Thyroid gland (tissue), 4 donors: ENCODE measurements at regions not wholly inside any gene's neighbourhood (a gene's known extent, or its start where the extent isn't known, plus 50 kb on each side); places are given as distances from the start of the nearest gene placed in this dataset.

ENCODE experiments used
- DNase-seq, 2 donors: peaks; one replicate each; pipeline ENCODE4 v3.0.0-alpha.2; 2019
- H3K27ac ChIP-seq, 3 donors: fragments of 200-600 bp; sonication (generic); 1 replicate in 2 of 3; 2 replicates in 1 of 3; pipeline ENCODE4 v1.5.1; 2016 to 2019; ENCODE audit warnings: mild to moderate bottlenecking in 1 of 3, moderate library complexity in 1 of 3
- H3K27me3 ChIP-seq: fragments of 200-600 bp; sonication (generic); one replicate; pipeline ENCODE4 v1.5.1; 2019
- H3K36me3 ChIP-seq, 2 donors: fragments of 200-600 bp; sonication (generic); one replicate each; pipeline ENCODE4 v1.5.1; 2016 to 2019
- H3K4me1 ChIP-seq, 2 donors: fragments of 200-600 bp; sonication (generic); one replicate each; pipeline ENCODE4 v1.5.1; 2017 to 2019
- H3K4me3 ChIP-seq, 3 donors: fragments of 200-600 bp; sonication (generic); replicated peaks in 1 of 3; 1 replicate in 2 of 3; 2 replicates in 1 of 3; pipeline ENCODE4 v1.5.1; 2016; ENCODE audit warnings: mild to moderate bottlenecking in 1 of 3
- H3K9me3 ChIP-seq: fragments of 200-600 bp; sonication (generic); one replicate; pipeline ENCODE4 v1.5.1; 2017
- CTCF ChIP-seq, 6 experiments: fragments of 200-600 bp in 3 of 6; fragments of 450-650 bp in 3 of 6; sonication (generic) in 3 of 6; IDR thresholded peaks; one replicate each; pipeline ENCODE4 v1.5.1; 2016 to 2019; ENCODE audit warnings: antibody characterized with exemption in 6 of 6, mild to moderate bottlenecking in 2 of 6, inconsistent platforms in 1 of 6, moderate library complexity in 1 of 6
- POLR2A ChIP-seq, 2 donors: fragments of 450-650 bp; IDR thresholded peaks; one replicate each; pipeline ENCODE4 v1.6.1; 2017; ENCODE audit warnings: antibody characterized with exemption in 2 of 2, mild to moderate bottlenecking in 2 of 2, moderate library complexity in 1 of 2
- WGBS, 2 donors: methylation state at CpG; one replicate each; pipeline ENCODE4 v1.1.5; 2017; 5-methylcytosine and 5-hydroxymethylcytosine counted together
- intact Hi-C: fragments of 100-400 bp; cut with DNase I; formaldehyde crosslinking; loops from one replicate; pipeline ENCODE4 v1.15.1; 2023

- WGBS, 2 donors: 75 to 91% methylated on average over 7 of the region's 7 CpGs
- TF ChIP-seq POLR2A (IDR thresholded peaks at IDR 0.05) (no peak), CTCF (IDR thresholded peaks at IDR 0.05) (no peak)
- Histone ChIP-seq H3K27me3 (no peaks in the 10 kb centered on the region), H3K4me1 (peaks cover 0 to 8% of the 10 kb centered on the region in 2 donors), H3K9me3 (no peaks in the 10 kb centered on the region), H3K4me3 (no peak overlapping the region), H3K27ac (no peak overlapping the region), H3K36me3 (no peaks in the 10 kb centered on the region)
- intact Hi-C loops: no loop called here
- no peak for DNase-seq
Observed at GRCh38 chr10:21406595-21407193, 118.8 kb downstream of the SKIDA1 start.

GRCh38 chr10:21405981-21406380 is 119.5 kb downstream of the SKIDA1 start:
- H3K4me1 ChIP-seq: peaks cover 0 to 9% of the 10 kb centered on the region in 2 donors
- intact Hi-C loops: no loop called here

DNA sequence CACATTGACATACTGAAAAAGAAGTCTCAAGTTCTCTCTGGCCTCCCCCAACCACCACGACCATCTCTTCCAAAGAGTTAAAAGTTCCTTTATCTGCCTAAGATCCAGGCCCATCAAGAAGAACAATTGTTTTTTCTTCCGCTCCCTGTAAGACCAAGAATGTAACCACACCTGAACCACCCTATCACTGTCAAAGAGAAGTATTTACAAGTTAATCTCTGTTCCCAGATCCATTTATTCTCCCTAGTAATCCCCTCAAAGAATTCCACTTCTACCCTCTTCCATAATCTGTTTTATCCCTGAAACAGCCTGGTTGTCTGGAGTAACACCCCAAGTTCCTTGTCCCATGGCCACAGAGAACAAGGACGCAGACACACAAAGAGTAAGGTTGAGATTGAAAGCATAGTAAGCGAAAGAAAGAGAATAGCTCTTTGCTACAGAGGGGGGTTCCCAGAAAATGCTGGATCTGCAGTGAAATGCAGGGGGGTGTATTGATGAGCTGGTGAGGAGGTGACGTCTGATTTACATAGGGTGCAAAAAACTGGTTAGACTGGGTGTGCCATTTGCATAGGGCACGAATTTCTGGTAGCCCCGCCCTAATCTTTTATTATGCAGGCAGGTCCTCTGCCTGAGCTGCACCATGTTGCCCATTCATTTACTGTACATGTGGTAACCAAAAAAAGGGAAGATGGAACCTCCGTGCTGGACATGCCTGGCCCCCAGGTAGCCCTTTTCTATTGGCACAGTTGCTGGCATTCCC is 122.0 kb downstream of the SKIDA1 start:
- 87% methylated on average over 8 of the region's 8 CpGs for WGBS, 2 donors
- intact Hi-C loops: no loop called here
- no peak overlapping the region for H3K27ac ChIP-seq
- H3K36me3 ChIP-seq: no peaks in the 10 kb centered on the region
- DNase-seq: no peak
- H3K4me1 ChIP-seq: peaks cover 0 to 12% of the 10 kb centered on the region in 2 donors
- no peaks in the 10 kb centered on the region for H3K27me3 ChIP-seq
- H3K9me3 ChIP-seq: no peaks in the 10 kb centered on the region
- TF ChIP-seq CTCF (IDR thresholded peaks at IDR 0.05) (no peak), POLR2A (IDR thresholded peaks at IDR 0.05) (no peak)
- H3K4me3 ChIP-seq: no peak overlapping the region

More at GRCh38 chr10:21405981-21406380, 119.5 kb downstream of the SKIDA1 start:
- DNase-seq: no peak
- no peaks in the 10 kb centered on the region for H3K36me3 ChIP-seq
- H3K9me3 ChIP-seq: no peaks in the 10 kb centered on the region
- H3K27me3 ChIP-seq: no peaks in the 10 kb centered on the region
- TF ChIP-seq CTCF (IDR thresholded peaks at IDR 0.05) (no peak), POLR2A (IDR thresholded peaks at IDR 0.05) (no peak)
- H3K4me3 ChIP-seq: no peak overlapping the region
- WGBS, 2 donors: 94 to 96% methylated on average over 7 to 8 of the region's 8 CpGs
- no peak overlapping the region for H3K27ac ChIP-seq

GRCh38 chr10:21402606-21403083 is 122.8 kb downstream of the SKIDA1 start:
- no peaks in the 10 kb centered on the region for H3K9me3 ChIP-seq
- intact Hi-C loops: no loop called here
- TF ChIP-seq POLR2A (IDR thresholded peaks at IDR 0.05): no peak
- peak; percentile 36 to 41 for DNase-seq
- H3K4me1 ChIP-seq: peaks cover 0 to 12% of the 10 kb centered on the region in 2 donors
- 25 to 32% methylated on average over 4 of the region's 4 CpGs for WGBS, 2 donors
- H3K36me3 ChIP-seq: no peaks in the 10 kb centered on the region
- no peak overlapping the region for H3K27ac ChIP-seq
- no peak overlapping the region for H3K4me3 ChIP-seq
- H3K27me3 ChIP-seq: no peaks in the 10 kb centered on the region

- no peak for TF ChIP-seq CTCF (IDR thresholded peaks at IDR 0.05)
- no peak for TF ChIP-seq POLR2A (IDR thresholded peaks at IDR 0.05)
- H3K27ac ChIP-seq: no peak overlapping the region
- H3K27me3 ChIP-seq: no peaks in the 10 kb centered on the region
- H3K4me3 ChIP-seq: no peak overlapping the region
- DNase-seq: peak; percentile 38 to 40
- WGBS, 2 donors: 42 to 81% methylated on average over 2 of the region's 2 CpGs
- peaks cover 0 to 12% of the 10 kb centered on the region in 2 donors for H3K4me1 ChIP-seq
- H3K36me3 ChIP-seq: no peaks in the 10 kb centered on the region
- intact Hi-C loops: no loop called here
- no peaks in the 10 kb centered on the region for H3K9me3 ChIP-seq
Observed at GRCh38 chr10:21401196-21401595, 124.3 kb downstream of the SKIDA1 start.
